DMS53 treated with DMSO at 0.1 percent for 48 hours (cell line): ENCODE measurements at regions not wholly inside any gene's neighbourhood (a gene's known extent, or its start where the extent isn't known, plus 50 kb on each side); places are given as distances from the start of the nearest gene placed in this dataset.

Source experiments
- DNase-seq: peaks from one replicate; lab custom pipeline; 2025; ENCODE audit not compliant: unreplicated experiment; lab: John Stamatoyannopoulos, UW

- DNase-seq = no peak
Observed at GRCh38 chr20:43316271-43316670, 126.6 kb upstream of the PTPRT start.

GRCh38 chr20:43309266-43309665 is 119.6 kb upstream of the PTPRT start:
- DNase-seq = no peak

- DNase-seq = no peak
Observed at GRCh38 chr20:43306837-43307236, 117.1 kb upstream of the PTPRT start.

DNA sequence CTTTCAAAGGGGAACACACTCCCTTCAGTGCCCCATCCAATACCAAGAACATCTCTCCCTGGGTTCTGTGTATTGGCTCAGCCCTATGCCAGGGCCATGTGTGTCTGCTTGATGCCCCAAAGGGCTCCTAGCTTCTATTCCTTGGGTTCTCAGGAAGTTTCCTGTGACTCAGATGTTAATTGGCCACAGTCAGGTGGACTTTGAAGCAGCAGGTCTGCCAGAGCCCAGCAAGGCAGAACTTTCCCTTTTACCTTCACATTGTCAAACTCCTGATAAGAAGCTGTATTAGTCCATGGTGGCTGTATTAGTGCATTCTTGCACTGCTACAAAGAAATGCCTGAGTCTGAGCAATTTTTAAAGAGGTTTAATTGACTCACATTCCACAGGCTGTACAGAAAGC is 116.0 kb upstream of the PTPRT start:
- DNase-seq = no peak

DNA sequence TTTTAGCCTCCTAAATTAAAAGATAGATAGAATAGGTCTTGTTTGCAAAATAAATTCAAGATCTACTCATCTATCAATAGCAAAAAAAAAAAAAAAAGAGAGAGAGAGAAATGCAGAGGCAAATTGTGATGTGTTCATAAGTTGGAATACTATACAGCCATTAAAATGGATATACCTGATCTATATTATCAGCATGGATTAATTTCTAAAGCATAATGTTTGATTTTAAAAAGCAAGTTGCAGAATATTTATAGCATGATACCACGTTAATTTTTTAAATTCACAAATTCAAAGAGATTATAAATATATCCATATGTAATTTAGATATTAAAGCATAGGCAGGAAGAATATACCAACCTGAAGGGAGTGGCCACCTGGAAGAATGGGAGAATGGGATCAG is 114.9 kb upstream of the PTPRT start:
- DNase-seq = no peak

- DNase-seq = no peak
Observed at GRCh38 chr20:43302936-43303335, 113.2 kb upstream of the PTPRT start.

DNA sequence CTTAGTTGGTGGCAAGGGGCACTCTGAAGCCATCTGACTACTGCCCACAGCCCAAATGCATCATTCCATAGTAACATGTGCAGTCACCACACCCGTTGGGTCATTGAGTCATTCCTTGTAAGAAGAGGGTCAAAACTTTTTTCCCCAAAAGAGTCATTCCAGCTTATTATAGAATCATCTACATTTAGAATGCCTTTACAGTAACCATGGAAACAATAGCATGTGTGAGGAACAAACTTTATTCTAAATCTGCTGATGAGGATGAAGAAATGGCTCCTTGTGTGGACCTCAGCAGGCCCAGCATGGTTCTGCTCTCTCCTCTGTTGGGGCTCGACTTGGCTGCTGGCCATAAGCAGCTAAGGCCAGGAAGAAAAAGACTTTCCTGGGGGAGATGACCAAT is 111.2 kb upstream of the PTPRT start:
- no peak for DNase-seq

- no peak for DNase-seq
Observed at GRCh38 chr20:43295781-43296180, 106.1 kb upstream of the PTPRT start.

DNA sequence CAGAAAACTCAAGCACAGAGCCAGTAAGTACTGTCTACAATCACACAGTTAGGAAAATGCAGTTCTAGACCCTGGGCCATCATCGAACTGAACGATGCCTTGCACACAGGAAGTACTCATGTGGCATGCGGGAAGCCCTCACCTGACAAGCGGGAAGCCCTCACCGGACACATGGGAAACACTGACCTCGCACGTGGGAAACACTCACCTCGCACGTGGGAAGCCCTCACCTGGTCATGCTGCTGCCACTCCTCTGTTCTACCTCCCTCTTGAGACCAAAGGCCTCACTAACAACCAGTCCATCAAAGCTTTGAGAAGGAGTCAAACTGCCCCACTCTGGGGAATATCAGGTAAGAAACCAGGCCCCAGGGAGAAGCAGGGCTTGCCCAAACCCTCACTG is 105.6 kb upstream of the PTPRT start:
- DNase-seq = no peak

- DNase-seq = no peak
Observed at GRCh38 chr20:43294031-43294430, 104.3 kb upstream of the PTPRT start.

DNA sequence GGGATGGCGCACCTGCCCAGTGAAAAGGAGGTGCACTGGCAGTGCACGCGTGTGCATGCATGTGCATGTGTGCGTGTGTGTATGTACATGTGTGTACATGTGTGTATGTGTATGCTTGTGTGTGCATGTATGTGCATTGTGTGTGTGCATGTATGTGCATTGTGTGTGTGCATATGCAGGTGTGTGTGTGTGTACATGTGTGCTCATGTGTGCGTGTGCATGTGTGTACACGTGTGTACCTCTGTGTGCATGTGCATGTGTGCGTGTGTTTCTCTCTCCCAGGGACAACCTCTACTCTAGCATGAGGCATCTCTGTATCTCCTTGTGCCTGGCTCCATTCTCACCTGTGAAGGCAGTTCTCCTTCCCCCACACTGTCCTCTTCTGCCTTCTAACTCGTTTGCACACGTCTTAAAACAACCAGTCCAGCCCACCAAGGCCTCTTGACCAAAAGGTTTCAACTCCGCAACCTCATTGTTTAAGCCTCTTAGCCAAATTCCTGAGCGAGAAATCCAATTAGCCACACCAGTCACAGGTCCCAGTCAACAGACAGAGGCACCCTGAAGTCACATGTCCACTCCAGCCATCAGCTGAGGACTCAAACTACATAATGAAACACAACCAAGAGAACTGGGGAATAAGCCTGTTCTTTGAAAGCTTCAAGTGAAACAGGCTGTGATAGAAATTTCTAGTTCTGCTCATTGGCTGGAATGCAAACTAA is 103.5 kb upstream of the PTPRT start:
- DNase-seq = no peak

DNA sequence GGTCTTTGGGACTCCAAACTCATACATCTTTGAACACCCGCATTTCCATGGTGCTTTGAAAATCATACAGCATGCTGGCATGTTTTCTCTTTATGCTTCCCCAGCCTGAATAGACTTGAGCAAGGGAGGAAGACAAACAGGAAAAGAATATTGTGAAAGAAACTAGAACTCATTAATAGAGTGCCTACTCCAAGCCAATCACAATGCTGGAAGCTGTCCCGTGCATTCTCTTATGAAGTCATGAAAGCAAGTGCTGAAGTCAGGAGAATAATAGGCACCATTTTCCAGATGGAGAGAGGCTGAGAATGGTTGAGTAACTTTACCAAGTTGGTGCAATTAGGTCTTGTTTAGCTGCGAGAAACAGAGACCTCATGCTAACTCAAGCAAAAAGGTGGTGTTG is 102.5 kb upstream of the PTPRT start:
- no peak for DNase-seq

- no peak for DNase-seq
Observed at GRCh38 chr20:43287637-43288036, 97.9 kb upstream of the PTPRT start.

DNA sequence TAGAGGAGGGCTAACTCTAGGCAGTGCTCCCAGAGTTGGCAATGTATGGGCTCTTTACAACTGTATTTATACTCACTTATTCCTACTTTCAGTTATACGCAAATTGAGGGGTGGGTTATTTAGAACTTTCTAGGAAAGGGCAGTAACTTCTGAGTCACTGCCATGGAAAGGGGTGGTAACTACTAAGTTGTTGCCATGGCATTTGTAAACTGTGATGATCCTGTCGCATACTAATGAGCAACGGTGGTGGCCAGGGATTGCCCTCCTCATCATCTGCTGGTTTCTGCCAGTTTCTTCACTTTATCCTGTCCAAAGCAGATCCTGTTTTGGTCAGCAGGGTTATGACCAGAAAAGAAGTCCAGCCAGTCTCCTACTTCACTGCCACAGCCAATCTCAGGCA is 95.5 kb upstream of the PTPRT start:
- DNase-seq = no peak

- DNase-seq = no peak
Observed at GRCh38 chr20:43284486-43284885, 94.8 kb upstream of the PTPRT start.

GRCh38 chr20:43283126-43283525 is 93.4 kb upstream of the PTPRT start:
- no peak for DNase-seq

- no peak for DNase-seq
Observed at GRCh38 chr20:43271980-43272379, 82.3 kb upstream of the PTPRT start.

DNA sequence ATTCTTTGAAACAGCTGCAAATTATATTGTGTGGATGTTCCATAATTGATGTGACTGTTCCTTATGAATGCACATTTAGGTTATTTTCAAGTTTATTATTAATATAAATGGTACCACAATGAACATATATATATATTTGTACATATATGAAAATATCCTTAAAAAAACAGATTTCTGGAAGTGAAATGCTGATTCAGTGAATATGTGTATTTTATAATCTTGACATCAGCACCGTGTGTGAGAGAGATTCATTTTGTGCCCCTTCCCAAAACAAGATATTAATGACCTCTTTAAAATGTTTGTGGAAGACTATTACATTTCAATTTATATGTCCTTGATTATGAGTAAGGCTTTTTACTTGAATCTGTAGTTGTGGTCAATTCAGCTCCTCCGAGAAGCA is 75.7 kb upstream of the PTPRT start:
- no peak for DNase-seq

DNA sequence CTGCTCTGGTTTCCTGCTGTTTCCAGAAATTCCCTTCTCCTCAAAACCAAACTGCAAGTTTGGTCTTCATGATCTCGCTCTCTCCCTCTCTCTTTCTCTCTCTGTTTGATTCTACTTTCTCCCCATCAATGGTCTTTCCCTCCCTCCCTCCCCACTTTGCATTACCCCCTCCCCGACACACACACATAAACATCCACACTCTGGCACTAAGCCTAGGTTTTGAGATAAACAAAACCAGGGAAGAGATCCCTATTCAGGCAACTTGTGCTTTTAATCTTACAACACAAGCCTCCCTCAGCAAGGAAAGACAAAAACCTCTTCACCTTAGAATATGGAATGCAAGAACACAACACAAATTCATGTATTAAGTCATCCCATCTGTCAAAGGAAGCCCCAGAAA is 73.5 kb upstream of the PTPRT start:
- no peak for DNase-seq

DNA sequence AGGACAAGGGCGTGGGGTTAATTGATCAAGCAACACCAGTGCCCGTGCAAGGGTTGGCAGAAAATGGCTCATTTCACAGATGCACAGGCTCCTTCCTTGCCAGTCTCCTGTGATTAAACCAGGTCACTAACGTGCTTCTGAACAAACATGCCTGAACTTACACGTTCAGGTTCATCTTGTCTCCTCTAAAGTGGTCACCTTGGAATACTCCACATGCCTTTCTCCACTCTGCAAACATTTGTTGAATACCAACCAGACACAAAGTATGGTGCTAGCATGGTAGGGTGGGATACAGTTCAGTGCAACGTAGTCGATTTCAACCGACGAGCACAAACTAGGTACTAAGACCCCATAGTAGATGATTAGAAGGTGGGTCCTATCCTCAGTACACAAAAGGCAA is 72.6 kb upstream of the PTPRT start:
- DNase-seq = no peak

- no peak for DNase-seq
Observed at GRCh38 chr20:43255877-43256276, 66.2 kb upstream of the PTPRT start.

DNA sequence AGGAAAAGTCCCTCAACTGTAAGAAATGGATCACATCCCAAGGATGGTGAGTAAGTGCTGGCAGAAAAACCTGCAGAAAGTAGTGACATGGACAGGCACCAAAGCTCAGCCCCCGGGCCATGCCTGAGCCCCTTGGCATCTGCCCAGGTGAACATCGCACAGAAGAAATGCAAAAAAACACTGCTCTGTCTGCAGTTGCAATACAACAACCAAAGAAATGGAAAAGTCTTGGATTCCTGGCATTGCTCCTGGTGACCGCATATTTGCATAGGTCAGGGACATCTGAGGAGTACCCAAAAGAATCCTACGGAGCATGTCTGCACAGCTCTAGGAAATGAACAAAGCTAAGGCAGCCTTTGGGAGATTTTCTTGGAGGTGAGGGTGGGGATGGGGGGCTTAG is 63.1 kb upstream of the PTPRT start:
- DNase-seq = no peak

DNA sequence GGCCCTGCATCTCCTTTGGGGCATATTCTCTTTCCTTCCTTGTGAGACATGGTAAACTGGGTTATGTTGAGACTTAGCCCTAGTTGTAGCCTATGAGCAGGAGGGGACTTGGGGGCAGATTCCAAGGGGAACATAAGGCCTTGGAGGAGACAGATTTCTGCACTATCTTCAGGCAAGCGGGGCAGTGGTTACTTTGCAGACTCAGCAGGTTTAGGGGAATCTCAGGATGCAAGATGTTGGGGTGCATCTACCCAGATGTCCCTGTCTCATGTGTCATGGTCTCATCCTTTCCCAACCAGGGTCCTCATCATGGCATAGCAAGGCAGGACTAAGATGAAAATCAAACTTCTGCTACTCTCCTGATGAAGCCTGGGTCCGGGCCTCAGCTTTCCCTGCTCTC is 58.6 kb upstream of the PTPRT start:
- no peak for DNase-seq

DNA sequence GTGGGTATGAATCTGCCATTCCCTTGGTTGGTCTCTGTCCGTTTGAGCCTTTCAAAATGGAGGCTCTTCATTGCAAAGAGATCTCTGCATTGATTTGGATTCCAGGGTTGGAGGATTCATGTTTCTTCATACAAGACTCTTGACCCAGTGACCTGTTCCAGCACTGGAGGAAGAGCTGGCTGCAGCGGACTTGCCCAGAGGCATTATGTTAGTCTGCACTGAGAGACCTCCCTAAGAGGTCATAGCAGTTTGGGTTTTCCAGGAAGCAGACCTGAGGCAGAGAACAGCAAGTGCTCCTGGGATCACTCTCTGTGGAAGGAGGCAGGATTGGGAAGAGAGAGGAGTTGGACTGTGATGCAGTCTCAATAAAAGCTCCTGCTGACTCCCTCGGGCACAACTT is 57.7 kb upstream of the PTPRT start:
- DNase-seq = no peak
